Psoas muscle (tissue), 7 donors: ENCODE measurements at regions not wholly inside any gene's neighbourhood (a gene's known extent, or its start where the extent isn't known, plus 50 kb on each side); places are given as distances from the start of the nearest gene placed in this dataset.

Experiments
- ATAC-seq, 4 donors: fragments of 200-7000 bp; cut with Tn5 transposase; one replicate each; pipeline ENCODE4 v1.9.1; 2020; ENCODE audit warnings: moderate library complexity in 3 of 4, mild to moderate bottlenecking in 2 of 4
- DNase-seq, 2 donors: peaks; one replicate each; pipeline ENCODE4 v3.0.0-alpha.2; 2020
- H3K27ac ChIP-seq: fragments of 200-600 bp; one replicate; pipeline ENCODE4 v1.8.0; 2022
- H3K27me3 ChIP-seq, 3 donors: fragments of 200-600 bp in 1 of 3; one replicate each; pipeline versions ENCODE4 v1.6.1 to v1.8.0; 2013 to 2022; ENCODE audit warnings: low read length in 2 of 3, mild to moderate bottlenecking in 2 of 3, moderate library complexity in 1 of 3; ENCODE audit not compliant: insufficient read depth in 3 of 3
- H3K36me3 ChIP-seq, 2 donors: fragments of 200-600 bp in 1 of 2; one replicate each; pipeline versions ENCODE4 v1.6.1 to v1.8.0; 2013 to 2022; ENCODE audit warnings: low read depth in 1 of 2, mild to moderate bottlenecking in 1 of 2, moderate library complexity in 1 of 2; ENCODE audit not compliant: insufficient read depth in 1 of 2
- H3K4me1 ChIP-seq: fragments of 200-600 bp; one replicate; pipeline ENCODE4 v1.8.0; 2022
- H3K4me3 ChIP-seq: fragments of 200-600 bp; one replicate; pipeline ENCODE4 v1.8.0; 2022; ENCODE audit warnings: mild to moderate bottlenecking
- H3K9me3 ChIP-seq: fragments of 200-600 bp; one replicate; pipeline ENCODE4 v1.8.0; 2022
- WGBS, 3 donors: extraction: QIAGEN DNeasy Blood & Tissue Kit; methylation state at CpG; one replicate each; pipeline versions ENCODE4 v1.1.6 to v1.1.7; 2013; 5-methylcytosine and 5-hydroxymethylcytosine counted together
- intact Hi-C, 2 donors: fragments of 100-400 bp; cut with DNase I; formaldehyde crosslinking; loops; one replicate each; pipeline versions ENCODE4 v1.11.0 to v1.14.2; 2022
- TF ChIP-seq, protein P1 (sequence below): fragments of 200-600 bp; IDR thresholded peaks from one replicate; pipeline ENCODE4 v1.8.0; 2022; ENCODE audit warnings: antibody characterized with exemption
- donor health status: healthy with polysubstance abuse.
- donor health status: DM: no; HTN: no; CAD: no; lungs with moderate emphysema.
- donor health status: Bipolar disorder and iron deficiency.
- donor health status: healthy.
- donor health status: DM: yes; HTN: yes; CAD: no.
- donor health status: DM: no; HTN: no; CAD: no.
- donor health status: DM: yes; HTN: yes; CAD: no.

DNA sequence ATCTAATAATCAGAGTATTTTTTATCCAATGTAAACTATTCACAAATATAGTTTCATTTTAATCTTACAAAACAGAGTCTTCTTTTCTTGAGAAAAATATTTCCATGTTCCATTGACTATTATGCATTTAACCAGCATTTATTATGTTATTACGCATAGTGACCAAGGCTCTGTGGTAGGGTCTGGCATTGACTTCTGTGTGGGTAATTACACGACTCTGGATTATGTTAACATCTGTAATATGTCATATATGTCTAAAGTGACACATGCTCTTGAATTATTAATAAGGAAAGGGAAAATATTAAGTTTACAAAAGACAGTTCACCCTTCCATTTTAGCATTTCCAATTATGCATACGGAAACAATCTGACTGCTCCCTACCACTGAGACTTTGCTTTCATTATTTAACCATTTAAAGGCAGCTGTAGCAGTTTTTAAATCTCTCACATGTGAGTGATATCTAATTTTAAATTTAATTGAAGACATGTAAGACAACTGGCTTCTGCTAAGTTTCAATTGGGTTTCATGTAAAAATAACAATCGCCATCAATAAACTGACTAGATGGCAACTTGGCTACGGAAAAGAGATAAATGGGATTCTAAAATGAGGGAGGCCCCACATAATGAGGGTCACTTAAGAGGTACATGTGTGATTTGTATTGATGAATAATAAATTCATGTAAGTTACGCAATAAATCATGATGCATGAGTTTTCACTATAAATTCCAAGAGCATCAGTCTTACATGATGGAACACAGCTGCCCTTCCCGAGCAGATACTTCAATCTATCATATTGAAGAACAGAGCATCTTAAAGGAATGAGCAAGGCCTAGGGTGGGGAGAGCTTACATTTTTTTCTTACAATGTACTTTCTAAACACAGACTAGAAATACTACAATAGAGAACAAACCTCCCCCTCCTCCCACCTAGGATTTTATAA lies 1056.8 kb downstream of the MAT2B start:
- WGBS, 3 donors = 73 to 76% (median 74%) methylated on average over 7 of the region's 7 CpGs
- Histone ChIP-seq H3K9me3 (no peaks in the 10 kb centered on the region), H3K27me3 (no peaks in the 10 kb centered on the region), H3K4me3 (no peak overlapping the region), H3K4me1 (no peaks in the 10 kb centered on the region), H3K27ac (no peak overlapping the region), H3K36me3 (no peaks in the 10 kb centered on the region)
- intact Hi-C loops = no loop called here
- TF ChIP-seq, protein P1, sequence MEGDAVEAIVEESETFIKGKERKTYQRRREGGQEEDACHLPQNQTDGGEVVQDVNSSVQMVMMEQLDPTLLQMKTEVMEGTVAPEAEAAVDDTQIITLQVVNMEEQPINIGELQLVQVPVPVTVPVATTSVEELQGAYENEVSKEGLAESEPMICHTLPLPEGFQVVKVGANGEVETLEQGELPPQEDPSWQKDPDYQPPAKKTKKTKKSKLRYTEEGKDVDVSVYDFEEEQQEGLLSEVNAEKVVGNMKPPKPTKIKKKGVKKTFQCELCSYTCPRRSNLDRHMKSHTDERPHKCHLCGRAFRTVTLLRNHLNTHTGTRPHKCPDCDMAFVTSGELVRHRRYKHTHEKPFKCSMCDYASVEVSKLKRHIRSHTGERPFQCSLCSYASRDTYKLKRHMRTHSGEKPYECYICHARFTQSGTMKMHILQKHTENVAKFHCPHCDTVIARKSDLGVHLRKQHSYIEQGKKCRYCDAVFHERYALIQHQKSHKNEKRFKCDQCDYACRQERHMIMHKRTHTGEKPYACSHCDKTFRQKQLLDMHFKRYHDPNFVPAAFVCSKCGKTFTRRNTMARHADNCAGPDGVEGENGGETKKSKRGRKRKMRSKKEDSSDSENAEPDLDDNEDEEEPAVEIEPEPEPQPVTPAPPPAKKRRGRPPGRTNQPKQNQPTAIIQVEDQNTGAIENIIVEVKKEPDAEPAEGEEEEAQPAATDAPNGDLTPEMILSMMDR = no peak
- ATAC-seq = no peak
- no peak for DNase-seq

DNA sequence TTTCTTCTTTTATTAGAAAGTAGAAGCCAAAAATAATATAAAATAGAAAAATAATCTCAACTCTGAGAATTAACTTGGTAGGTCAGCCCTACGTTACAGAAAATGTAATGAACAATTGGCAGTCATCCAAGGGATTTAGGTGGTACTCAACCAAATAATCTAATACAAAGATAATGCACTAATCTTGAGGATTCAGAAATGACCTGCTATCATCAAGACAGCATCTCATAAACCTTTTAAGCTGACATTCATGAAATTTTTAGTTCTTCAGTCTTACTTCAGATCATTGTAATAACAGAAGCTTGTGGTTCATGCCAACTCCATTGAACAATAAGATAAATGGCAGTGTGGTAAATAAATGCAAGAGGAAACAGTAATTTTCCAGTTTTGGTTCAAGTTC lies 1058.0 kb downstream of the MAT2B start:
- Histone ChIP-seq H3K27ac (no peak overlapping the region), H3K36me3 (no peaks in the 10 kb centered on the region), H3K4me3 (no peak overlapping the region), H3K27me3 (no peaks in the 10 kb centered on the region), H3K9me3 (no peaks in the 10 kb centered on the region), H3K4me1 (no peaks in the 10 kb centered on the region)
- intact Hi-C loops = no loop called here
- 39 to 49% (median 45%) methylated on average over 1 of the region's 1 CpG for WGBS, 3 donors
- TF ChIP-seq, protein P1 = no peak
- ATAC-seq = no peak
- no peak for DNase-seq

DNA sequence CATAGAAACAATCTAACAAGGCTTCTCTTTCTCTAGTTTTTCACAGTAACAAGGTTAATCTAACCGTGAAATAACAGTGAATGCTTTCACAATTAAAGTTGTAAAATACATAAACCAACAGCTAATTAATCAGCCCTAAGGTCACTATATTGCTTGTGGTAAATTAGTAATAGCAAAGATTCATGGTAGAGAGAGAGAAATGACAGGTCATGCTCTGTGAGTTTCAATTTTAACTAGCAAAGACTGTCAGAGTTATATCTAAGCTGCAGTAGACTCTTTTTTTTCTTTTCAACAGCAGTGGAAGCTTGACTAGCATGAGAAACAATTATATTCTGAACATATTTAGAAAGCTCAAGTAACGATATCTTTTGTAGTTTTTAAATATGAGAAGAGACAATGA lies 1068.0 kb downstream of the MAT2B start:
- intact Hi-C loops = no loop called here
- no peaks in the 10 kb centered on the region for H3K27me3 ChIP-seq
- H3K36me3 ChIP-seq = no peaks in the 10 kb centered on the region
- TF ChIP-seq, protein P1 = no peak
- no peaks in the 10 kb centered on the region for H3K9me3 ChIP-seq
- H3K4me3 ChIP-seq = no peak overlapping the region
- WGBS, 3 donors = 21 to 31% (median 27%) methylated on average over 2 of the region's 2 CpGs
- ATAC-seq (no peak), DNase-seq (no peak)
- H3K27ac ChIP-seq = no peak overlapping the region
- H3K4me1 ChIP-seq = no peaks in the 10 kb centered on the region

DNA sequence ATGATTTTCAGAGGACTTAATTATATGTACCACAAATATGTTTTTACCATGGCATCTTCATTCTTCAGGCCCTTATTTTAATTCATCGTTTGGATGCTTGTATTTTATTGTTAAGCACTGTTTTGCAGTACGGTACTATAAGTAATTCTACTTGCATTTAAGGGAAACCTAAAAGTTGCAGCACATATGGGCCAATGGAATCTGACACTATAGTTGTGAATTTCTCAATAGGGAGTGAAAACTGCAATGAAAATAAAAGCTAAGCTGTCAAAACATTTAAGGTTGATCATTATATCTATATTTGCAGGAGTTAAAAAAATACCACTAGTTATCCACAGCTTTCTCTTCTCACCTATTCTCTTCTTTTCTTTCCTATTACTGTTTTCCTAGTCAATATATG lies 1071.8 kb downstream of the MAT2B start:
- no peak overlapping the region for H3K4me3 ChIP-seq
- no peaks in the 10 kb centered on the region for H3K4me1 ChIP-seq
- ATAC-seq = no peak
- no peaks in the 10 kb centered on the region for H3K27me3 ChIP-seq
- no peak for DNase-seq
- 69 to 73% (median 71%) methylated on average over 2 of the region's 2 CpGs for WGBS, 3 donors
- H3K27ac ChIP-seq = no peak overlapping the region
- intact Hi-C loops = no loop called here
- no peaks in the 10 kb centered on the region for H3K36me3 ChIP-seq
- TF ChIP-seq, protein P1 = no peak
- H3K9me3 ChIP-seq = no peaks in the 10 kb centered on the region
